SU-DHL-6 (cell line): ENCODE measurements at regions not wholly inside any gene's neighbourhood (a gene's known extent, or its start where the extent isn't known, plus 50 kb on each side); places are given as distances from the start of the nearest gene placed in this dataset.

ENCODE experiments used
- H2AFZ ChIP-seq: fragments of 200-600 bp; sonication (generic); 2 replicates; pipeline ENCODE4 v1.6.1; 2014; ENCODE audit warnings: low read depth, mild to moderate bottlenecking, moderate library complexity, mixed read lengths, antibody characterized with exemption, low read length; ENCODE audit not compliant: severe bottlenecking
- H3F3A ChIP-seq: fragments of 200-600 bp; shearing (Covaris generic); 2 replicates; pipeline ENCODE4 v1.6.0; 2016; ENCODE audit warnings: antibody characterized with exemption, mild to moderate bottlenecking; ENCODE audit not compliant: insufficient read depth
- H3K27ac ChIP-seq: fragments of 200-600 bp; sonication (generic); 2 replicates; pipeline ENCODE4 v1.5.1; 2016; ENCODE audit warnings: low read depth, mild to moderate bottlenecking, low read length, moderate library complexity, mixed read lengths
- H3K27me3 ChIP-seq: fragments of 200-600 bp; sonication (generic), shearing (Covaris generic); 2 replicates; pipeline ENCODE4 v1.6.0; 2014; ENCODE audit warnings: mild to moderate bottlenecking, low read length
- H3K36me3 ChIP-seq: fragments of 200-600 bp; sonication (generic); 2 replicates; pipeline ENCODE4 v1.6.1; 2014; ENCODE audit warnings: mild to moderate bottlenecking, low read length, mixed read lengths
- H3K4me2 ChIP-seq: fragments of 300-600, 200-600 bp; shearing (Covaris generic), sonication (generic); 2 replicates; pipeline ENCODE4 v1.6.0; 2014; ENCODE audit warnings: low read length, low read depth, mild to moderate bottlenecking; ENCODE audit not compliant: poor library complexity, severe bottlenecking
- H3K4me3 ChIP-seq: fragments of 200-600 bp; sonication (generic); 2 replicates; pipeline ENCODE4 v1.5.1; 2014; ENCODE audit warnings: antibody characterized with exemption, low read length, mild to moderate bottlenecking, mixed read lengths; ENCODE audit not compliant: insufficient read depth, poor library complexity, severe bottlenecking
- H3K79me2 ChIP-seq: fragments of 200-600 bp; sonication (generic); 2 replicates; pipeline ENCODE4 v1.6.1; 2014; ENCODE audit warnings: mild to moderate bottlenecking, low read length, moderate library complexity; ENCODE audit not compliant: insufficient read depth
- H3K9ac ChIP-seq: fragments of 200-600 bp; sonication (generic); 2 replicates; pipeline ENCODE4 v1.7.0; 2014; ENCODE audit warnings: mild to moderate bottlenecking, low read length
- H3K9me2 ChIP-seq: fragments of 200-600 bp; sonication (generic); replicated peaks from 2 replicates; pipeline ENCODE4 v1.6.1; 2014; ENCODE audit warnings: low read length; ENCODE audit not compliant: insufficient read depth
- H3K9me3 ChIP-seq: fragments of 200-600 bp; sonication (generic); 2 replicates; pipeline ENCODE4 v1.6.1; 2014; ENCODE audit warnings: low read length, mixed read lengths; ENCODE audit not compliant: insufficient read depth
- H4K20me1 ChIP-seq: fragments of 200-600 bp; sonication (generic); 2 replicates; pipeline ENCODE4 v1.6.1; 2014; ENCODE audit warnings: low read depth, mild to moderate bottlenecking, antibody characterized with exemption, low read length, moderate library complexity, mixed read lengths
- CTCF ChIP-seq: fragments of 200-600 bp; sonication (generic); IDR thresholded peaks from one replicate; pipeline ENCODE4 v1.5.1; 2017; ENCODE audit warnings: antibody characterized with exemption, mild to moderate bottlenecking, low read length, moderate library complexity; ENCODE audit not compliant: insufficient read depth, poor library complexity, severe bottlenecking
- EZH2phosphoT487 ChIP-seq: fragments of 200-600 bp; sonication (generic), shearing (Covaris generic); conservative IDR thresholded peaks from 2 replicates; pipeline ENCODE4 v1.6.1; 2018; ENCODE audit warnings: mild to moderate bottlenecking, antibody characterized with exemption, low read length, moderate library complexity, mixed read lengths

- H3K4me2 ChIP-seq = no peak overlapping the region
- no peaks in the 10 kb centered on the region for H3K27me3 ChIP-seq
- H3K27ac ChIP-seq = no peak overlapping the region
Measured at GRCh38 chr6:137736048-137736818, 130.8 kb upstream of the TNFAIP3 start.

GRCh38 chr6:137736911-137737310, 130.1 kb upstream of the TNFAIP3 start:
- Histone ChIP-seq H3K36me3 (no peaks in the 10 kb centered on the region), H4K20me1 (no peaks in the 10 kb centered on the region), H3K4me2 (no peak overlapping the region), H3K4me3 (no peak overlapping the region), H2AFZ (no peak overlapping the region), H3F3A (no peaks in the 10 kb centered on the region), H3K9me2 (no peaks in the 10 kb centered on the region), H3K79me2 (no peaks in the 10 kb centered on the region), H3K9ac (no peak overlapping the region), H3K9me3 (no peaks in the 10 kb centered on the region), H3K27ac (no peak overlapping the region), H3K27me3 (no peaks in the 10 kb centered on the region)
- TF ChIP-seq CTCF = no peak
- TF ChIP-seq EZH2phosphoT487 = no peak

More at GRCh38 chr6:137736048-137736818, 130.8 kb upstream of the TNFAIP3 start:
- no peaks in the 10 kb centered on the region for H3K36me3 ChIP-seq
- TF ChIP-seq CTCF (no peak), EZH2phosphoT487 (no peak)
- H3K79me2 ChIP-seq = no peaks in the 10 kb centered on the region
- no peaks in the 10 kb centered on the region for H3K9me3 ChIP-seq
- no peaks in the 10 kb centered on the region for H3F3A ChIP-seq
- H3K9ac ChIP-seq = no peak overlapping the region
- H4K20me1 ChIP-seq = no peaks in the 10 kb centered on the region
- H3K9me2 ChIP-seq = no peaks in the 10 kb centered on the region
- no peak overlapping the region for H3K4me3 ChIP-seq
- no peak overlapping the region for H2AFZ ChIP-seq

- Histone ChIP-seq H3F3A (no peaks in the 10 kb centered on the region), H4K20me1 (no peaks in the 10 kb centered on the region), H3K36me3 (no peaks in the 10 kb centered on the region), H3K4me3 (no peak overlapping the region), H3K9me3 (no peaks in the 10 kb centered on the region), H3K9me2 (no peaks in the 10 kb centered on the region), H3K27ac (no peak overlapping the region), H3K79me2 (no peaks in the 10 kb centered on the region), H3K27me3 (no peaks in the 10 kb centered on the region), H3K9ac (no peak overlapping the region), H2AFZ (no peak overlapping the region), H3K4me2 (no peak overlapping the region)
- TF ChIP-seq CTCF = no peak
- no peak for TF ChIP-seq EZH2phosphoT487
Measured at GRCh38 chr6:137737836-137738596, 129.0 kb upstream of the TNFAIP3 start.
